SK-N-SH treated with all-trans-retinoic acid at 6 μM for 48 hours (cell line): ENCODE measurements at regions not wholly inside any gene's neighbourhood (a gene's known extent, or its start where the extent isn't known, plus 50 kb on each side); places are given as distances from the start of the nearest gene placed in this dataset.
A peak's percentile ranks its signal among the peaks of the same experiment; 100 is the strongest.
"Not testable (repeated sequence)": the region's sequence is repeated elsewhere in the genome, so short reads cannot be mapped to it uniquely, and the experiment has no call there.

Source experiments
- ATAC-seq: fragments of 200-7000 bp; cut with Tn5 transposase; 3 replicates; pipeline ENCODE4 v1.9.1; 2020; ENCODE audit warnings: mild to moderate bottlenecking, moderate library complexity
- ARNTL ChIP-seq: fragments of 450-650 bp; formaldehyde crosslinking; IDR thresholded peaks from 2 replicates; pipeline ENCODE4 v1.5.0; 2020; ENCODE audit warnings: low read depth, mild to moderate bottlenecking, moderate library complexity, borderline replicate concordance
- CSDC2 ChIP-seq: fragments of 250-450 bp; sonication (Bioruptor Pico); IDR thresholded peaks from 2 replicates; pipeline ENCODE4 v1.5.0; 2020; ENCODE audit warnings: mild to moderate bottlenecking, moderate library complexity
- GLIS3 ChIP-seq: fragments of 250-450 bp; sonication (Bioruptor Pico); IDR thresholded peaks from 2 replicates; pipeline ENCODE4 v1.5.0; 2020; ENCODE audit warnings: mild to moderate bottlenecking, moderate library complexity
- OSR1 ChIP-seq: fragments of 250-450 bp; sonication (Bioruptor Pico); IDR thresholded peaks from 2 replicates; pipeline ENCODE4 v1.8.0; 2022; ENCODE audit warnings: moderate library complexity, mild to moderate bottlenecking, inconsistent platforms
- RARB ChIP-seq: fragments of 250-450 bp; sonication (Bioruptor Pico); IDR thresholded peaks from 2 replicates; pipeline ENCODE4 v1.8.0; 2021; ENCODE audit warnings: mild to moderate bottlenecking, moderate library complexity
- SNAI2 ChIP-seq: fragments of 250-450 bp; sonication (Bioruptor Pico); IDR thresholded peaks from 2 replicates; pipeline ENCODE4 v1.5.0; 2020; ENCODE audit warnings: mild to moderate bottlenecking, moderate library complexity
- TCF4 ChIP-seq: fragments of 250-450 bp; sonication (Bioruptor Pico); IDR thresholded peaks from 2 replicates; pipeline ENCODE4 v1.8.0; 2021; ENCODE audit warnings: mild to moderate bottlenecking, moderate library complexity, borderline replicate concordance
- TOX ChIP-seq: fragments of 250-450 bp; sonication (Bioruptor Pico); IDR thresholded peaks from 2 replicates; pipeline ENCODE4 v1.8.0; 2021; ENCODE audit warnings: mild to moderate bottlenecking, moderate library complexity, borderline replicate concordance
- ZC3H10 ChIP-seq: fragments of 250-450 bp; sonication (Bioruptor Pico); IDR thresholded peaks from 2 replicates; pipeline ENCODE4 v1.5.1; 2021; ENCODE audit warnings: mild to moderate bottlenecking, moderate library complexity
- ZFP3 ChIP-seq: fragments of 250-450 bp; sonication (Bioruptor Pico); IDR thresholded peaks from 2 replicates; pipeline ENCODE4 v1.5.0; 2020; ENCODE audit warnings: mild to moderate bottlenecking, moderate library complexity
- ZNF70 ChIP-seq: fragments of 450-650 bp; formaldehyde crosslinking; IDR thresholded peaks from 2 replicates; pipeline ENCODE4 v1.5.0; 2020; ENCODE audit warnings: mild to moderate bottlenecking, moderate library complexity
- ZNF8 ChIP-seq: fragments of 450-650 bp; formaldehyde crosslinking; IDR thresholded peaks from 2 replicates; pipeline ENCODE4 v1.5.0; 2020; ENCODE audit warnings: mild to moderate bottlenecking, moderate library complexity
- TF ChIP-seq, protein P1 (sequence below): fragments of 250-450 bp; sonication (Bioruptor Pico); IDR thresholded peaks from 2 replicates; pipeline ENCODE4 v1.8.0; 2021; ENCODE audit warnings: low read depth, mild to moderate bottlenecking, moderate library complexity, borderline replicate concordance
- TF ChIP-seq, protein P2 (sequence below): fragments of 250-450 bp; sonication (Bioruptor Pico); IDR thresholded peaks from 2 replicates; pipeline ENCODE4 v1.5.0; 2020; ENCODE audit warnings: mild to moderate bottlenecking, moderate library complexity

DNA sequence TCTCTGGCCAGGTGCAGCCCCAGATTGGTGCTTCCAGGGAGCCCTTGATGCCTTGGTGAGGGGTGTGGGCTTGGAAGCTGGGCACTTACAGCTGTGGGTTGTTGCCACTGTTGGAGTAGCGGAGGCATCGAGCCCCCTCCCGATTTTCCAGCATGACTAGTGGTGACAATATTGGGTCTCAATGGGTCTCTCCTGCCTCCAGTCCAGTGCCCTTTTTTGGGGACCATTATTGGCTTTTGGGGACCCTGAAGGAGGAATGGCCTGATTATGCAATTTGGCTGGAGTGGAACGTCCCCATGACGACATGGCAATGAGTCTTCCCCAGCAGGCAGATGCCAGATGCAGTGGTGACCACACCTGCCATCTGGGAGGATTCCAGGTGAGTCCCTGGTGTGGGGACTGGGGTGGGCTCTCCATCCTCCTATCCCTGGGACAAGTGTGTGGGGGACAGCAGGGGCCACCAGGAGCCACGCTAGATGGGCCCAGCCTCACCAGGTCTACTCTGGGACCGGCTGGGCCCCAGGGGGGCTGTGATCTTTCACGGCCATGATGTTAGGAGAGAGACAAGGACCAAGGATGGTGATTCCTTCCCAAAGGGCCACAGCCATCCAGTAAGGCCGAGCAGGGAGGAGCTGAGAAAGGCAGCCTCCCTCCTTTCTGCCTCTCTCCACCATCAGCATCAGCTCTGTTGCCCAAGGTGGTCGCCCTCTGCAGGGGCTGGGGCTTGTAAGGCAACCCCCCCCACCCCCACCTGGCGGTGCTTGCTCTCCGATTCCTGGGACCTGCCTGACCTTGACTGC is 196.8 kb downstream of the GOLGA6L6 start:
- TF ChIP-seq, protein P1, sequence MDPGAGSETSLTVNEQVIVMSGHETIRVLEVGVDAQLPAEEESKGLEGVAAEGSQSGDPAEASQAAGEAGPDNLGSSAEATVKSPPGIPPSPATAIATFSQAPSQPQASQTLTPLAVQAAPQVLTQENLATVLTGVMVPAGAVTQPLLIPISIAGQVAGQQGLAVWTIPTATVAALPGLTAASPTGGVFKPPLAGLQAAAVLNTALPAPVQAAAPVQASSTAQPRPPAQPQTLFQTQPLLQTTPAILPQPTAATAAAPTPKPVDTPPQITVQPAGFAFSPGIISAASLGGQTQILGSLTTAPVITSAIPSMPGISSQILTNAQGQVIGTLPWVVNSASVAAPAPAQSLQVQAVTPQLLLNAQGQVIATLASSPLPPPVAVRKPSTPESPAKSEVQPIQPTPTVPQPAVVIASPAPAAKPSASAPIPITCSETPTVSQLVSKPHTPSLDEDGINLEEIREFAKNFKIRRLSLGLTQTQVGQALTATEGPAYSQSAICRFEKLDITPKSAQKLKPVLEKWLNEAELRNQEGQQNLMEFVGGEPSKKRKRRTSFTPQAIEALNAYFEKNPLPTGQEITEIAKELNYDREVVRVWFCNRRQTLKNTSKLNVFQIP = no peak
- no peak for TF ChIP-seq CSDC2 (CRISPR knock-in tag)
- no peak for TF ChIP-seq ARNTL
- TF ChIP-seq ZNF70 (CRISPR knock-in tag) = no peak
- no peak for TF ChIP-seq ZNF8 (CRISPR knock-in tag)
- no peak for ATAC-seq

- ATAC-seq = not testable (repeated sequence)
Observed at GRCh38 chr15:20343395-20344211, 198.0 kb downstream of the GOLGA6L6 start.

- not testable (repeated sequence) for ATAC-seq
Observed at GRCh38 chr15:20342601-20343394, 198.8 kb downstream of the GOLGA6L6 start.

- no peak for TF ChIP-seq ZFP3 (CRISPR knock-in tag)
- TF ChIP-seq TCF4 (CRISPR knock-in tag) = no peak
- ATAC-seq = no peak; the same call in 2 of the 3 replicates
Observed at GRCh38 chr15:20341901-20342600, 199.5 kb downstream of the GOLGA6L6 start.

GRCh38 chr15:20340931-20341661 is 200.5 kb downstream of the GOLGA6L6 start:
- TF ChIP-seq TOX (CRISPR knock-in tag) (no peak), OSR1 (CRISPR knock-in tag) (no peak), TCF4 (CRISPR knock-in tag) (no peak), RARB (CRISPR knock-in tag) (no peak), ARNTL (no peak), GLIS3 (CRISPR knock-in tag) (no peak), SNAI2 (CRISPR knock-in tag) (no peak), ZNF70 (CRISPR knock-in tag) (no peak), ZC3H10 (no peak)
- TF ChIP-seq, protein P1 = no peak
- TF ChIP-seq, protein P2, sequence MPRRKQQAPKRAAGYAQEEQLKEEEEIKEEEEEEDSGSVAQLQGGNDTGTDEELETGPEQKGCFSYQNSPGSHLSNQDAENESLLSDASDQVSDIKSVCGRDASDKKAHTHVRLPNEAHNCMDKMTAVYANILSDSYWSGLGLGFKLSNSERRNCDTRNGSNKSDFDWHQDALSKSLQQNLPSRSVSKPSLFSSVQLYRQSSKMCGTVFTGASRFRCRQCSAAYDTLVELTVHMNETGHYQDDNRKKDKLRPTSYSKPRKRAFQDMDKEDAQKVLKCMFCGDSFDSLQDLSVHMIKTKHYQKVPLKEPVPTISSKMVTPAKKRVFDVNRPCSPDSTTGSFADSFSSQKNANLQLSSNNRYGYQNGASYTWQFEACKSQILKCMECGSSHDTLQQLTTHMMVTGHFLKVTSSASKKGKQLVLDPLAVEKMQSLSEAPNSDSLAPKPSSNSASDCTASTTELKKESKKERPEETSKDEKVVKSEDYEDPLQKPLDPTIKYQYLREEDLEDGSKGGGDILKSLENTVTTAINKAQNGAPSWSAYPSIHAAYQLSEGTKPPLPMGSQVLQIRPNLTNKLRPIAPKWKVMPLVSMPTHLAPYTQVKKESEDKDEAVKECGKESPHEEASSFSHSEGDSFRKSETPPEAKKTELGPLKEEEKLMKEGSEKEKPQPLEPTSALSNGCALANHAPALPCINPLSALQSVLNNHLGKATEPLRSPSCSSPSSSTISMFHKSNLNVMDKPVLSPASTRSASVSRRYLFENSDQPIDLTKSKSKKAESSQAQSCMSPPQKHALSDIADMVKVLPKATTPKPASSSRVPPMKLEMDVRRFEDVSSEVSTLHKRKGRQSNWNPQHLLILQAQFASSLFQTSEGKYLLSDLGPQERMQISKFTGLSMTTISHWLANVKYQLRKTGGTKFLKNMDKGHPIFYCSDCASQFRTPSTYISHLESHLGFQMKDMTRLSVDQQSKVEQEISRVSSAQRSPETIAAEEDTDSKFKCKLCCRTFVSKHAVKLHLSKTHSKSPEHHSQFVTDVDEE (CRISPR knock-in tag) = no peak
- ATAC-seq = peak; percentile 37; the same call in 2 of the 3 replicates
